AG20443 (cell line): ENCODE measurements at regions not wholly inside any gene's neighbourhood (a gene's known extent, or its start where the extent isn't known, plus 50 kb on each side); places are given as distances from the start of the nearest gene placed in this dataset.
"Not testable (repeated sequence)": the region's sequence is repeated elsewhere in the genome, so short reads cannot be mapped to it uniquely, and the experiment has no call there.

Source experiments
- DNase-seq: peaks from one replicate; pipeline ENCODE4 v3.0.0; 2012; ENCODE audit warnings: low spot score, mixed read lengths

DNA sequence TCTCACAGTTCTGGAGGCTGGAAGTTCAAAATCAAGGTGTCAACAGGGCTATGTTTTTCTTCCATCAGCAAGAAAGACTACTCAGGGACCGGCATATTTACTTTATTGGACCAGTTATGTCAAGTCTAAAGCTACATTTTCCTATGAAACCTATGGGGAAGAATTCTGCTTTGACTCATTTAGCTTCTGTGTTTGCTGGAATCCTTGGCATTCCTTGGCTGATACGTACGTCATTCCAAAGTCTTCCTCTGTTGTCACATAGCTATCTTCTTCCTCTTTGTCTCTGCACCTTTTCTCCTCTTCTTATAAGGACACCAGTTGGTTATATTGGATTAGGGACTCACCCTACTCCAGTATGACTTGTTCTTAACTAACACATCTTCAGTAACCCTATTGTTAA is 137.4 kb upstream of the FBXO11 start:
- no peak for DNase-seq

DNA sequence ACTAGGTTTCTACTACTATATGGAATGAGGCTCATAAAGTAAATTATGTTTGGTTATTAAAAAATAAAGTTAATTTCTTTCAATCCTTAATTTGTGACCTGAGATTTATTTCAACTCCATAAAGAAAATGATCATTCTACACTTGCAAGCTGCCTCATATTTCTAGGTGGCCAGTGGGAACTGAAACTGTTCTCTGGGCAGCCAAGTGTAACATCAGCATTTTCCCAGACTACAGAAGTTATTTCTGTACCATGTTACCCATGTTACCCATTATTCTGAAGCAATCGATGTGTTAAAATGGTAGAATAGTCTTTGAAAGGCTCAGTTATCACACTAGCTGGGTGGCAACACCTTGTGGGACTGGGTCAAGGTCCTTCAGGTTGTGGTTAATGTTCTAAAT is 139.3 kb upstream of the FBXO11 start:
- no peak for DNase-seq

DNA sequence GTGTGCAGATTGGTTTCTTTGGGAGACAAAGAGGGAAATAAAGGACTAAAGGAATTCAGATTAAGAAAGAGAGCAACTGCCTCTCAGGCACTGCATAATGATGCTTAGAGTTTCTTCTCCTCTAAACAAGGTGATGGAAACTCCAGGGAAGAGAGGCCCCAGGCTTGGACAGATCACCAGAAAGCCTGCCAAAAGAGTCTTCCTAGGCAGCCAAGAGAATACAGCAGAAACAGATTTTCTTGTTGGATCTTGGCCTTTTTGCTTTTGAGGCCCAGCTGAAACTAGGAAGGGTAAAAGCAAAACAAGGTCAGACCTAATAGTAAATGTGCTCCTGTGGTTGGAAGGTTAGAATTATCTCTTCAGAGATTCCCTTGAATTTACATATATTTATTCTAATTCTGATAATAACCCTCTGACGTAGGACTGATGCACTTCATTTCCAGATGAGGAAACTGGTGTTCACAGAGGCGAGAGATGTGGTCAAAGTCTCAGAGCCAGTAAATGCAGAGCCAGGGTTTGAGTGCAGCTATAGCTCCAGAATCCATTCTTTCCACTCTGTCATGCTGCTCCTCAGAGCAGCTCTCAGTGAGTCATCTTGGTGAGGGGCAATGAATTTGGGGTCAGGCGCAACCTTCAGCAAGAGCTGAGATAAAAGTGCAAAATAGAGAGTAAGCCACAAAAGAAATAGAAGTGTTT is 142.3 kb upstream of the FBXO11 start:
- DNase-seq: no peak

DNA sequence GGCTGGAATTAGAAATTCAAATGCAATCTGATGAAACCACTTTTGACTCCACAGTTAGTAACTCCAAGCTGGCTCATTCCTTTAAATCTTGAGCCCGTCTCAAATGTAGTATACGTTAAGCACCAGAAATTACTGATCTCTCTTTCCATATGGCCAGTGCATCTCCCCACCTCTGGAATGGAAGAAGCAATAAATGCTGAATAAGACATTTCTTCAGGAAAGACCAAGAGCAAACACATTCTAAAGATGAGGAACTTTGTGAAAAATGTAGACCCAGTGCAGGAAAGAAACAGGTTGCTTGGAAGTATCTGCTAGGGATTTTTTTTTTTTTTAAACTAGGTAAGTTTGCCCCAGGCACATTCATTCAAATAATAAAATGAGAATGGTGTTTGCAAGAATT is 143.1 kb upstream of the FBXO11 start:
- no peak for DNase-seq

DNA sequence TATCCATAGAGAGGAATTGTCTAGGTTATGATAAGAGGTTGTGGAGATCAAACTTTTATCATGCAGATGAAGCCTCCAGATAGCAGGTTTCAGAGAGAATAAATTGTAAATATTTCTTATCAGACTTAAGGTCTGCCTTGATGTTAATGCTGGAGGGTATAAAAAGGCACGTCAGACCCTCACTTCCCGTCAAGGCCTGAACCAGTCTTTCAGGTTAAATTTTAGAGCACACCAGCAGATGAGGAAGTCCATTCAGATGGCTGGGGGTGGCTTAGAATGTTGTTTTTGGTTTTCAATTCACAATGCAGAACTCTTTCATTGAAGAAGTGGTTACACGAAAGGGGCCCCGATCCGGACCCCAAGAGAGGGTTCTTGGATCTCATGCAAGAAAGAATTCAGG is 144.4 kb upstream of the FBXO11 start:
- DNase-seq: no peak

DNA sequence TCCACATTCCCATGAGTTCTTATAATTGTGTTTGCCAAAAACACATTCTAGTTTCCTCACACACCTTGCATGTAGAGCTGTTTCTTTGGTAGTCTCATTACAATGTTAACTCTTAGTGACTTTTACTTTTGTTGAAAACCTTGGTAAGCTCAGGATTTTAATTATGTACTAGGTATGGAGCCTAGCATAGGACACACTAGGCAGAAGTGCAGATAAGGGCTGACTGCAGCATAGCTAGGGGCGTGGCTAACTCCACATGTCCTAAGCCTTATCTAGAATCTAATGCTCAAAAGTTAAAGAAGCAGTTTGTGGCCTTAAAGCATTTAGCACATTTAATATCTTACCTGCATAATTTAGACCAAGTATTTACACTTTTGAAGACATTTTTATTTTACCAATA is 153.7 kb upstream of the FBXO11 start:
- DNase-seq: no peak

DNA sequence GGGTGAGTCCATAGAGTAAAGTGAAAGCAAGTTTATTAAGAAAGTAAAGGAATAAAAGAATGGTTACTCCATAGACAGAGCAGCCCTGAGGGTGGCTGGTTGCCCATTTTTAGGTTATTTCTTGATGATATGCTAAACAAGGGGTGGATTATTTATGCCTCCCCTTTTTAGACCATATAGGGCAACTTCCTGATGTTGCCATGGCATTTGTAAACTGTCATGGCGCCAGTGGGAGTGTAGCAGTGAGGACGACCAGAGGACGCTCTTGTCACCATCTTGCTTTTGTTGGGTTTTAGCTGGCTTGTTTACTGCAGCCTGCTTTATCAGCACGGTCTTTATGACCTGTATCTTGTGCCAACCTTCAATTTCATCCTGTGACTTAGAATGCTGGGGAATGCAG is 155.4 kb upstream of the FBXO11 start:
- DNase-seq: not testable (repeated sequence)

DNA sequence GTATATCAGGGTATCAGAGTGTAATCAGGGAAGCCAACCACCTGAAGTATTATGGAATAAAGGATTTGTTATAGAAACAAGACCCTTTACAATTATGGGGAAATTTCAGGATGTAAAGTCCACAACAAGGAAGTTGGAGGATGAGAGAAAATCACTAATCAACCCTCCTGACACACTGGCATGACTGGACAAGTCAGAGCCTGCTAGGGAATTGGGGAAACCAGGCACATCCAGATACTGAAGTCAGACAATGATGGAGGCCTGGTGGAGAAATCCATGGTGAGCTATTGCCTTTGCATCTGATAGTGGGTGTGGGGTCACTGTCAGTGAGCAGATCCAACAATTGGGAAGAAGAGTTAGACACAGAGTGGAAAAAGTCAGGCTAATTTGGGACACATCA is 158.8 kb upstream of the FBXO11 start:
- no peak for DNase-seq

DNA sequence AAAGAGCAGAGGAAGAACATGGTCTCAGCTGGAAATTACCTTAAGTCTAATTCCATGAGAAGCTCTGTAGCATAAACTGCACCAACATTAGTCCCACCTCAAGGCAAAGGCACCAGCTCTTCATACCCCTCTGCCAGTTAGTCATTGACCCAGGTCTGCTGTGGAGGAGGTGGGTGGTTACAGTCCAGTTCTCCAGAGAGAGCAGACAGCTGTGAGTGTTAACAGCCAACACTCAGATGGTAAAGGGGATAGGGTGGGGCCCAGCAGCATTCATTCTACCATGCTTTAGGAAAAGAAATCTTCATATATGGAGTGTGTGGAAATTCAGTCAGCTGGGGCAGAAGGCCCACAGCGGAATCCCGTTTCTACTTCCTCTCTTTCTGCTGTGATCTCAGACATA is 159.7 kb upstream of the FBXO11 start:
- no peak for DNase-seq

DNA sequence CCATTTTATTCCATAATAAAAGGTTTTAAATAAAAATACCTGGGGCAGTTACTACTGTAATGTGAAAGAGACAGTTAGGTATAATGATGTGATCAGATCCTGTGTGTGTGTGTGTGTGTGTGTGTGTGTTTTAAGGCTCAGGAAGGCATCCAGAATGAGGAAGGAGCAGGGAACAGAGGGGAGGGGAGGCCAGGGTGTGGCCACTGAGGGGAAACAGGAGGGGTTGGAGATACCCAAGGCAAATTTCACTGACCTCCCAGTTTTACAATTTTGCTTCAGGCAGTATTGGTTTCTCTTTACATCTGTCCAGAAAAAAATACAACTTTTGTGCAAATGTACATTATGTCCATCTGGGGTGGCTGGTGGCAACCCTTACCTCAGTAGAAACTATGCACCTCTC is 163.5 kb upstream of the FBXO11 start:
- no peak for DNase-seq

DNA sequence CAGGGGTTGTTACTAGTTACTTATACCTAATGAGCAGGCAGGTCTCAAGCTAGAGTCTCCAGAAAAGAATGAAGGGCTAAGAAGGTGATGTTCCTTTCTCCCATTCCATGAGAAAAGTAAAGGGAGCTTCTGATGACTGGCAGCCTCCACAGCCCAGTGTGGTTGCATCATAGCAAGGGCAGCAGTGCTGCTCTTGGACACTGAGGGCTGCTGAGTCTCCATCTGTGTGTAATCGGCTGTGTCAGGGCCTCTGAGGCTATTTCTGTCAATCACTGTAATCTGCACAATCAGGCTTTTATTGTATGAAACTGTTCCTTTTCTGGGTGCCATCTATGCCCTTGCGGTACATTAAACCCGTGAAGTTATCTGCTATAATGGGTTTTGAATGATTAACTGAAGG is 164.1 kb upstream of the FBXO11 start:
- no peak for DNase-seq

DNA sequence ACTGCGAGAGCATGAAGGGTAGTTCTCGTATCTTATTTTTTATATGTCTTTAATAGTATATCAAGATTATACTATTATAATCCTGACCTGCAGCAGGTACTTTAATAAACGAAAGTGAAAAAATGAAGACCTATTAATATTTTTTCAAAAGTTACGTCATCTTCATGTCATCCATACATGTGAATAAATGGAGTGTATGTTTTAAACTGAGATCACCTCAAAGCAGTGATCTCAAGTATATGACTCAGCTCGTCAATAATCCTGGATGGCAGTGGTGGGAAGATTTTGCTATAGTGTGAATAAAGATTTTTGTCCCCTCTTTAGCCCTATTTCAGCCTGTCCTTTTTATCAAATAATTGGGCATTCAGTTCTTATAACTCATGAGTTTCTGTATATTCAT is 166.3 kb upstream of the FBXO11 start:
- no peak for DNase-seq

DNA sequence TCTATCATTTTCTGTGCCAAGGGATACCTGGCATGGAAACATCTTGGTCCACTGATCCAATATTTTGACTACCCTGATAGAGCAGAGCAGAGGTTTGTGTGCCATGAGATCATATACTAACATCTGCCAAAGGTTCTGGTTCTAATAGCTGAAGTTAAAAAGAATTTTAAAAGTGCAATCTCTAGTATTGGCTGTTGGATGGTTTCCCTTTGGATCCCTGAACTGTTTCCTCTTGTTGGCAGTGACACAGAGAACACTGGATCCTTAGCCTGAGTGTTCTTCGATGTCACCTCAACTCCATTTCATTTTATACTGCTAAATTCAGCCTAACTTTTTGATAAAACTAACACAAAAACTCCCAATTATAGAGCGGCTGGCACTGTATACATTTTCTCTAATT is 169.3 kb upstream of the FBXO11 start:
- DNase-seq: no peak

DNA sequence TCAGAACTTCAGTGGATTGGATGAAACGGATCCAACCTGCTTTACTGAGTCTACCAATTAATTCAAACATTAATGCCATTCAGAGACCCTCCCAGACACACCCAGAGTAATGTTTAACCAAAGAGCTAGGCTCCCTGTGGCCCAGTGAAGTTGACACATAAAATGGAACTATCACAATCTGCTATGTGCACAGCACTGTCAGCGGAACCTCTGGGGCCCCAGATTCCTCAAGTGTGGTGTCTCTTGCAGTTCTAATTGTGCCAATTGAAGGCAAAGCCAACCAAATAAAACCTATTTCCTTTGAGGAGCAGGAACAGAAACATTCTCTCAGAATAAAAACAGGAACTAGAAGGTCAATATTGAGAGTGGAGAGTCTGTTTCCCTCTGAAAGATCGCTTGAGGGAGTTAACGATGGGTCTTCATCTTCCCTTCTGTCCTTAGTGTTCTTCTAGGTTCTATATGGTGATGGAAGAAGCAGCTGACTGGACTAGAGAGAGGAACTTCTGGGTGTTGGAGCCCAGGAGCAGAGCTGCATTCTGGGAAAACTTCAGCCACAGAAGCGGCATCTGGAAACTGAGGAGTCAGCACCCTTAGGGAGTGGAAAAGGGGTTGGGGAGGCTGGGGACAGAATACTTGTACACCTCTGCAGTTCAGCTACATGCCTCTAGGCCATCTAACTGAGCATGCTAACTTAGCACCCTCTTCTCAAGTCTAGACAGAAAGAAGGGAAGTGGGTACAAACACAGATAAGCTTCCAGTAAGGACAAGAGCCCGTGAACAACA is 174.4 kb upstream of the FBXO11 start:
- DNase-seq: no peak

DNA sequence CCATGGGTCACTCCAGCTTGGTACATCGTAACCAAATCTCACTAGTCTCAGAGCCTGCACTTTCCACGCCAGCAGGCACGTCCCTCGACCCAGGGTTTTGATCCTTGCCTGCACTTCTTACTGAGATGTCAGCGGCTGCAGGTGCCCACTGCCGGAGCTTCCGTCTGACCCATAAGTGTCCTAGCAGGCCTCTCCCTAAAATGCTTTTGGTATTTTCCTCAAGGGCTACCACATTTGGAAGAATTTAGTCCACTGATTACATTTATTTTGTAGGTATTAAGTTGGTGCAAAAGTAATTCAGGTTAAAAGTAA is 175.0 kb upstream of the FBXO11 start:
- DNase-seq: no peak

DNA sequence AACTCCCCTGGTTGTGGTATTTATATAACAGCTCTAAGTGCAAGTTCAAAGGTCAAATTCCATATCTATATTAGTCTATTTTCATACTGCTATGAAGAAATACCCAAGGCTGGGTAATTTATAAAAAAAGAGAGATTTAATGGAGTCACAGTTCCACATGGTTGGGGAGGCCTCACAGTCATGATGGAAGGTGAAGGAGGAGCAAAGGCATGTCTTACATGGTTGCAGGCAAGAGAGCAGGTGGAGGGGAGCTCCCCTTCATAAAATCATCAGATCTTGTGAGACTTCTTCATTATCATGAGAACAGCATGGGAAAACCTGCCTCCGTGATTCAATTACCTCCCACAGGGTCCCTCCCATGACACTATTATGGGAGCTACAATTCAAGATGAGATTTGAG is 179.6 kb upstream of the FBXO11 start:
- DNase-seq: no peak

DNA sequence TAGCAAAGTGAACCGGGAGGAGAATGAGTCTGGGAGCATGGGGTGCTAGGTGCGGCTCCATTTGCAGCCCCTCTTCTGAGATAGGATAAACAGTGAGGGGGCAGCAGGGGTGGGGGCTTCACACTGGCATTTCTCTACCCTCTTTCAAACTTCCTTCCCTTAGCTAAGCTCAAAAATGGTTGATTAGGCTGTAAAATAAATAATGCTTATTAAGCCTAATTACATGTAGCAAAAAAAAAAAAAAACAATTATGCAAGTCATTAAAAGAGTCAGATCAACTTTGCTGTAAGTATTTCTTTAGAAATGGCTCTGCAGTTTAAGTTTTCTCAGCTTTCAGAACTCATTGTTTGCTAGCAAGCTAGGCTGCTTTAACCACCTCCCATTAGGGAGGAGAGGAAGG is 182.7 kb upstream of the FBXO11 start:
- no peak for DNase-seq

DNA sequence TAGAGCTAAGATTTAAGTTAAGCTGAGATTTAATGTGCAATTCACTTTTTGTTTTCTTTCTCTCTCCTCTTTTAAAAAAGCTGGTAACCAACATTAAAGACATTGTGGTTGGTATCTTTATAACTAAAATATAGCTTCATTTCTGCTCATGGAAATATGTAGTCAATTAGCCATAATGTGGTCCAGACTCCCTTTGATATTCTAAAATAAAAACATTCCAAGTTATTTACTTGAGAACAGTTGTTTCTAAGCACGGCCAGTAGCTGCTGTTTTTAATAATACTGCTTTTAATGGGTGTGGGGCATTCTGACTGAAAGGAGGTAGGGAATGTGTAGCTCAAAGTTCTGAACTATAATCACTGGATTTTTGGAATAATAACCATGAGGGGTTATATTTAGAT is 183.3 kb upstream of the FBXO11 start:
- DNase-seq: no peak

DNA sequence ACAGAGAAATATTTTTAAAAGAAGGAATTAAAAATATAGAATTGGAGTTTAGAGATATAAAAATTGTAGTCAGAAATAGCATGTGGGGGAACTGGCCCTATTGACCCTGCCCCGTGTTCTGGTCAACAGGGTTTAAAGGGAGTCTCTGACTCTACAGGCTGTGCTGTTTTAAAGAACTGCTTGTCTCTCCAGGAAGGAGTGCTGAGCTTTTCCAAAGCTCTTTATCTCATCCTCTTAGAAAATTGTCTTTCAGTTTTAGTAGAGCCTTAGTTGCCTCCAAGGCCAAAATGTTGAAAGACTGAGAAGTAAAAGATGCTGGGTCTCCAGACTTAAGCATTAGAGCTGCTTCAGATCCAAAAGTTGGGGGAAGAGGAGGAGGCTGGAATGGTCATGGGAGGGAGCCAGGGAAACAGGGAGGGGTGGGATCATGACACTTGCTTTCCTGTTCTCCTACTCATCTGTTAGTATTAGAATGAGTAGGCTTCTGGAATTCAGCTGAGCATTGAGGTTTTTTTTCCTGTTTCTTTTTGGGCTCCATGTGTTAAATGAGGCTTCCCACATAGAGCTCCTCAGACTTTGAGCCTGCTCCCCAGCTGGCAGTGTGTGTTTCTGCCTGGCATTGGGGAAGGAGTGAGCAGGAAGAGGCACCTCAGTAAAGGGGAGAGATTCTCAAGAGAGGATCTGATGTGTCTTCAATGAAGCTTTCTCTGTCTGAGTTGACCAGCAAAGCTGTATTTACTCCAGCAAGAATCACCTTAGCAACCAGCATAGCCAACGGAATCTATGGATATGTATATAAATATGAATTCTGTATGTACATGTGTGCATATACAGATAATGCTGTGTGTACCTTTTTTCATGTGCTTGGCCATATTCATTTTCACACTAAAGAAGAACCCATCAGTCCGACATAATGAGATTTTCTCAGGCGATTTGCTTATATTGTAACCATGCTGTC is 186.8 kb upstream of the FBXO11 start:
- DNase-seq: peak; percentile 51

DNA sequence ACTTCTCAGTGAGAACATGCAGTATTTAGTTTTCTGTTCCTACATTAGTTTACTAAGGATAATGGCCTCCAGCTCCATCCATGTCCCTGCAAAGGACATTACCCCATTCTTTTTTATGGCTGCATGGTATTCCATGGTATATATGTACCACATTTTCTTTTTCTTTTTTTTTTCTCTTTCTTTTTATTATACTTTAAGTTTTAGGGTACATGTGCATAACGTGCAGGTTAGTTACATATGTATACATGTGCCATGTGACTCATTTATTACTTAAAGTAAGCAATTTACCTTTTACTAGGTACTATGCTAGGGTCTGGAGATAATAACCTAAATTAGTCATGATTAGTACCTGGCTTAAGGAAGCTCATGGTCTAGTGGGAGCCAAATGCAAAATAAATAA is 190.5 kb upstream of the FBXO11 start:
- not testable (repeated sequence) for DNase-seq

DNA sequence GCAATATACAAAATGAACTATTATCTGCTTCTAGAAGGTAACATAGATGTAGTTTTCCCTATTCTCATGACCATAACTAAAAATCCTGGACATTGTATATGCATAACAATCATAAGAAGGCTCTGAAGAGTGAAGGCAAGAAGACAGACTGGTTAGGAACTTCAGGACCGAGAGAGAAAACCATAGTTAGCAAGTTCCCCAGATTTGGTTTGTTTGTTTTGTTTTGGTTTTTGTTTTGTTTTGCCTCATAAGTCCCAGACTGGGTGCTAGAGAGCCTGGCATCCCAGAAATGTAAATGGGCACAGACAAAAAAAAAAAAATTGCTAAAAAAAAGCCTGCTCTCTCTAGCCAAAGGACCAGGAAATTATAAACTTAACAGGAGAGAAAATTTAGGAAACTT is 192.2 kb upstream of the FBXO11 start:
- DNase-seq: no peak

DNA sequence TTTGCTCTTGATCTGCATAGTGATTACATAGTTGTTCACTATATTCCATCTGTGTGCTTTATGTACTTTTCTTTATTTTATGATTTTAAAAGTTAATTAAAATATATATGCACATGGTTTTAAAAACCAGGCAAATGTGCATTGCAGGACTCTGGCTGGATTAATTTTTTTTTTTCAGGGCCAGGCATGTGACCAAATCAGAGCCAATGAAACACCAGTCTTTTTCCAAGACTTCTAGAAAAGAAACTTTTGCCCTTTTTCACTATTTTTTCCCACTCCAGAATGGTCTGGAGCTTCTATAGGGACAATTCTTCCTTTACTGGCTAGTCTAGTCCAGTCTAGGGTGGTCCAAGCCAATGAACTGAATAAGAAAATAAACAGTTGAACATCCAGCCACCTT is 198.1 kb upstream of the FBXO11 start:
- DNase-seq: no peak

DNA sequence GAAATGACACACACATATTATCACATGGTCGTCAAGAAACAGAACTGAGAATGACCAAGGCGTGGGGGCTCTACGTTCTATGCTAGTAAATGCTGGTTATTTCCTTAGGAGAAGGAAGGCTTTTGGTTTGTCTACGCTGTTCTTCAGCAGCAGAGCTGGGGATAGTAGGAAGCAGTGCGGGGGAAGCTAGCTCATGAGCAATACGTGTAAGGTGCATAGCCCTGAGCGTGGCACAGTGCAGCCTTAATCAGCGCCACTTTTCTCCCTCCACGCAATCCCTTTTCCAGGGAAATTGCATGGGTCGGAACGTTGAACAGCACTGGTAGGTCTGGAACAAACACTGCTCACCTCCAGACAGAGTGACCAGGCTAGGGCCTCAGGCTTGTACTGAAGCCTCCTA is 199.6 kb upstream of the FBXO11 start:
- DNase-seq: no peak
